ENCODE measurements at regions not wholly inside any gene's neighbourhood (a gene's known extent, or its start where the extent isn't known, plus 50 kb on each side); places are given as distances from the start of the nearest gene placed in this dataset.

GRCh38 chr13:90238413-90238812 lies 1109.1 kb upstream of the MIR17HG start:
- intact Hi-C loops (cut with micrococcal nuclease; ENCODE audit: unreplicated experiment) = no loop called here
- peak in 1 of 2 experiments; percentile 66 for DNase-seq
- TF ChIP-seq, protein P1, sequence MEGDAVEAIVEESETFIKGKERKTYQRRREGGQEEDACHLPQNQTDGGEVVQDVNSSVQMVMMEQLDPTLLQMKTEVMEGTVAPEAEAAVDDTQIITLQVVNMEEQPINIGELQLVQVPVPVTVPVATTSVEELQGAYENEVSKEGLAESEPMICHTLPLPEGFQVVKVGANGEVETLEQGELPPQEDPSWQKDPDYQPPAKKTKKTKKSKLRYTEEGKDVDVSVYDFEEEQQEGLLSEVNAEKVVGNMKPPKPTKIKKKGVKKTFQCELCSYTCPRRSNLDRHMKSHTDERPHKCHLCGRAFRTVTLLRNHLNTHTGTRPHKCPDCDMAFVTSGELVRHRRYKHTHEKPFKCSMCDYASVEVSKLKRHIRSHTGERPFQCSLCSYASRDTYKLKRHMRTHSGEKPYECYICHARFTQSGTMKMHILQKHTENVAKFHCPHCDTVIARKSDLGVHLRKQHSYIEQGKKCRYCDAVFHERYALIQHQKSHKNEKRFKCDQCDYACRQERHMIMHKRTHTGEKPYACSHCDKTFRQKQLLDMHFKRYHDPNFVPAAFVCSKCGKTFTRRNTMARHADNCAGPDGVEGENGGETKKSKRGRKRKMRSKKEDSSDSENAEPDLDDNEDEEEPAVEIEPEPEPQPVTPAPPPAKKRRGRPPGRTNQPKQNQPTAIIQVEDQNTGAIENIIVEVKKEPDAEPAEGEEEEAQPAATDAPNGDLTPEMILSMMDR (conservative IDR thresholded peaks at IDR 0.05) = no peak
- no peak for TF ChIP-seq EZH2 (IDR thresholded peaks at IDR 0.05; ENCODE audit: low read depth)
- Histone ChIP-seq H3K79me2 (ENCODE audit: low read depth) (no peaks in the 10 kb centered on the region), H3K4me3 (no peak overlapping the region), H2AFZ (no peak overlapping the region), H3K9me2 (ENCODE audit: insufficient read depth) (no peaks in the 10 kb centered on the region), H3K27me3 (ENCODE audit: insufficient read depth, low read depth) (no peaks in the 10 kb centered on the region), H4K20me1 (ENCODE audit: insufficient read depth) (no peaks in the 10 kb centered on the region), H3K9me3 (ENCODE audit: insufficient read depth, low read depth) (no peaks in the 10 kb centered on the region), H3K36me3 (ENCODE audit: low read depth) (no peaks in the 10 kb centered on the region), H3F3A (ENCODE audit: insufficient read depth, low read depth) (0 out of 2 replicates have a peak, but pooled peaks cover 5% of the 10 kb centered on the region), H3K4me1 (replicated peaks; ENCODE audit: insufficient read depth) (peaks cover 8% of the 10 kb centered on the region; the same call in 1 of the 2 replicates), H3K27ac (no peak overlapping the region), H3K4me2 (no peak overlapping the region)
- ChIA-PET POLR2A (ENCODE audit: unreplicated experiment) (no interaction called here), CTCF (no interaction called here)
- BruUV-seq (replicated peaks) = no TSS peak

- ChIA-PET POLR2A (ENCODE audit: unreplicated experiment) (no interaction called here), CTCF (no interaction called here)
- TF ChIP-seq, protein P1 (conservative IDR thresholded peaks at IDR 0.05) = no peak
- TF ChIP-seq EZH2 (IDR thresholded peaks at IDR 0.05; ENCODE audit: low read depth) = no peak
- BruUV-seq (replicated peaks) = no TSS peak
- Histone ChIP-seq H3K4me1 (replicated peaks; ENCODE audit: insufficient read depth) (peaks cover 8% of the 10 kb centered on the region; the same call in 1 of the 2 replicates), H3K36me3 (ENCODE audit: low read depth) (no peaks in the 10 kb centered on the region), H2AFZ (no peak overlapping the region), H3K79me2 (ENCODE audit: low read depth) (no peaks in the 10 kb centered on the region), H3K9me3 (ENCODE audit: insufficient read depth, low read depth) (no peaks in the 10 kb centered on the region), H4K20me1 (ENCODE audit: insufficient read depth) (no peaks in the 10 kb centered on the region), H3K9me2 (ENCODE audit: insufficient read depth) (no peaks in the 10 kb centered on the region), H3F3A (ENCODE audit: insufficient read depth, low read depth) (0 out of 2 replicates have a peak, but pooled peaks cover 5% of the 10 kb centered on the region), H3K27ac (no peak overlapping the region), H3K4me3 (no peak overlapping the region), H3K4me2 (no peak overlapping the region), H3K27me3 (ENCODE audit: insufficient read depth, low read depth) (no peaks in the 10 kb centered on the region)
- DNase-seq = no peak
- intact Hi-C loops (cut with micrococcal nuclease; ENCODE audit: unreplicated experiment) = no loop called here
Observed at GRCh38 chr13:90239130-90239529, 1108.4 kb upstream of the MIR17HG start.

DNA sequence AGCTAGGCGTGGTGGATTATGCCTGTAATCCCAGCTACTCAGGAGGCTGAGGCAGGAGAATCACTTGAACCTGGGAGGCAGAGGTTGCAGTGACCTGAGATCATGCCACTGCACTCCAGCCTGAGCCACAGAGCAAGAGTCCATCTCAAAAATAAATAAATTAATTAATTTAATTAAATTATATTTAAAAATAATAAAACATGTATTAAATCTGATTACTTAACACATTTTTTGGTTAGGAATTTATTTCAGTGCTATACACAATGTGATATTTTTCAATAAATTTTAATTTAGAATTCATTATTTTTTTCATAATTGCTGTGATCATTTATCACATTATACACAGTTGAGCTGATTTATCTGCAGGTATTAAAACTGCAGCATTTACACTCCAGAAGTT lies 1101.5 kb upstream of the MIR17HG start:
- no peaks in the 10 kb centered on the region for H3F3A ChIP-seq (ENCODE audit: insufficient read depth, low read depth)
- no peak for DNase-seq
- no peak overlapping the region for H3K4me2 ChIP-seq
- BruUV-seq (replicated peaks) = no TSS peak
- POLR2A ChIA-PET (ENCODE audit: unreplicated experiment) = interaction anchor here (0.6 kb wide), 1 partner anchor 350 kb away, joined by 7 read pairs; no protein-coding TSS in a partner anchor
- H3K4me3 ChIP-seq = no peak overlapping the region
- H3K4me1 ChIP-seq (replicated peaks; ENCODE audit: insufficient read depth) = no peaks in the 10 kb centered on the region
- no peaks in the 10 kb centered on the region for H3K79me2 ChIP-seq (ENCODE audit: low read depth)
- H2AFZ ChIP-seq = no peak overlapping the region
- CTCF ChIA-PET = no interaction called here
- H3K9me3 ChIP-seq (ENCODE audit: insufficient read depth, low read depth) = peaks cover 2% of the 10 kb centered on the region; the same call in 1 of the 2 replicates
- no peaks in the 10 kb centered on the region for H3K27me3 ChIP-seq (ENCODE audit: insufficient read depth, low read depth)
- no peak for TF ChIP-seq EZH2 (IDR thresholded peaks at IDR 0.05; ENCODE audit: low read depth)
- TF ChIP-seq, protein P1 (conservative IDR thresholded peaks at IDR 0.05) = no peak
- H3K27ac ChIP-seq = no peak overlapping the region
- no peaks in the 10 kb centered on the region for H4K20me1 ChIP-seq (ENCODE audit: insufficient read depth)
- H3K36me3 ChIP-seq (ENCODE audit: low read depth) = no peaks in the 10 kb centered on the region
- intact Hi-C loops (cut with micrococcal nuclease; ENCODE audit: unreplicated experiment) = no loop called here
- no peaks in the 10 kb centered on the region for H3K9me2 ChIP-seq (ENCODE audit: insufficient read depth)
